ENCODE measurements at regions not wholly inside any gene's neighbourhood (a gene's known extent, or its start where the extent isn't known, plus 50 kb on each side); places are given as distances from the start of the nearest gene placed in this dataset.

- TF ChIP-seq CTCF (conservative IDR thresholded peaks at IDR 0.05; ENCODE audit: low read length) (no peak), EZH2phosphoT487 (IDR thresholded peaks at IDR 0.05; ENCODE audit: borderline replicate concordance) (no peak)
Measured at GRCh38 chr4:74547042-74547441, 102.1 kb downstream of the AREG start.

Data from Loucy (cell line).